GM23248 (cell line): ENCODE measurements at regions not wholly inside any gene's neighbourhood (a gene's known extent, or its start where the extent isn't known, plus 50 kb on each side); places are given as distances from the start of the nearest gene placed in this dataset.

Experiments
- DNase-seq: peaks from one replicate; pipeline ENCODE4 v3.0.0-alpha.2; 2015
- H2AFZ ChIP-seq: fragments of 200-600 bp; sonication (generic); 2 replicates; pipeline ENCODE4 v1.6.1; 2016; ENCODE audit warnings: antibody characterized with exemption
- H3F3A ChIP-seq: fragments of 200-600 bp; sonication (generic); 2 replicates; pipeline ENCODE4 v1.6.1; 2016; ENCODE audit warnings: mild to moderate bottlenecking, antibody characterized with exemption, mixed run types; ENCODE audit not compliant: insufficient read depth
- H3K27ac ChIP-seq: fragments of 200-600 bp; sonication (generic); 2 replicates; pipeline ENCODE4 v1.5.1; 2016; ENCODE audit warnings: mild to moderate bottlenecking
- H3K27me3 ChIP-seq: fragments of 200-600 bp; sonication (generic); replicated peaks from 2 replicates; pipeline ENCODE4 v1.6.1; 2016; ENCODE audit warnings: mild to moderate bottlenecking; ENCODE audit not compliant: insufficient read depth
- H3K36me3 ChIP-seq: fragments of 200-600 bp; sonication (generic); 2 replicates; pipeline ENCODE4 v1.6.1; 2016; ENCODE audit warnings: low read depth, mild to moderate bottlenecking
- H3K4me1 ChIP-seq: fragments of 200-600 bp; sonication (generic); 2 replicates; pipeline ENCODE4 v1.6.1; 2016; ENCODE audit warnings: mild to moderate bottlenecking; ENCODE audit not compliant: insufficient read depth
- H3K4me2 ChIP-seq: fragments of 200-600 bp; sonication (generic); one replicate; pipeline ENCODE4 v1.6.1; 2016; ENCODE audit warnings: mild to moderate bottlenecking; ENCODE audit not compliant: unreplicated experiment
- H3K4me3 ChIP-seq: fragments of 200-600 bp; sonication (generic); 2 replicates; pipeline ENCODE4 v1.5.1; 2016; ENCODE audit warnings: mild to moderate bottlenecking
- H3K79me2 ChIP-seq: fragments of 200-600 bp; sonication (generic); 2 replicates; pipeline ENCODE4 v1.6.1; 2016; ENCODE audit warnings: mild to moderate bottlenecking; ENCODE audit not compliant: insufficient read depth
- H3K9ac ChIP-seq: fragments of 200-600 bp; sonication (generic); 2 replicates; pipeline ENCODE4 v1.6.1; 2016; ENCODE audit warnings: mild to moderate bottlenecking
- H3K9me2 ChIP-seq: fragments of 200-600 bp; sonication (generic); 2 replicates; pipeline ENCODE4 v1.6.1; 2016; ENCODE audit warnings: mixed run types, mild to moderate bottlenecking, moderate library complexity; ENCODE audit not compliant: insufficient read depth
- H3K9me3 ChIP-seq: fragments of 200-600 bp; sonication (generic); one replicate; pipeline ENCODE4 v1.6.1; 2017; ENCODE audit warnings: low read depth
- H4K20me1 ChIP-seq: fragments of 200-600 bp; sonication (generic); 2 replicates; pipeline ENCODE4 v1.6.0; 2016; ENCODE audit not compliant: insufficient read depth
- EZH2 ChIP-seq: fragments of 200-600 bp; sonication (generic); IDR thresholded peaks from 2 replicates; pipeline ENCODE4 v1.6.1; 2018; ENCODE audit warnings: antibody characterized with exemption, mild to moderate bottlenecking; ENCODE audit not compliant: insufficient read depth, poor library complexity, severe bottlenecking
- EZH2phosphoT487 ChIP-seq: fragments of 200-600 bp; sonication (generic); IDR thresholded peaks from 2 replicates; pipeline ENCODE4 v1.6.1; 2018; ENCODE audit warnings: antibody characterized with exemption, moderate library complexity, mild to moderate bottlenecking, low read depth; ENCODE audit not compliant: insufficient read depth
- WGBS, 2 experiments: methylation state at CpG; one replicate each; pipeline ENCODE4 v1.1.6; 2015 to 2017; ENCODE audit warnings: low lambda C conversion rate in 2 of 2, low coverage in 1 of 2; ENCODE audit errors: missing lambda C conversion rate in 2 of 2; 5-methylcytosine and 5-hydroxymethylcytosine counted together
- in situ Hi-C: fragments of 300-500 bp; cut with MboI; formaldehyde crosslinking; loops from 2 replicates; pipeline ENCODE4 v1.15.0; 2020

- Histone ChIP-seq H3K9me2 (no peaks in the 10 kb centered on the region), H3K9me3 (no peaks in the 10 kb centered on the region), H3K9ac (no peak overlapping the region), H3K79me2 (no peaks in the 10 kb centered on the region), H3K27ac (no peak overlapping the region), H3K4me2 (no peak overlapping the region), H3K36me3 (no peaks in the 10 kb centered on the region), H3K27me3 (no peaks in the 10 kb centered on the region), H3F3A (peaks cover 4% of the 10 kb centered on the region; the same call in 1 of the 2 replicates), H3K4me1 (peaks cover 10% of the 10 kb centered on the region), H4K20me1 (no peaks in the 10 kb centered on the region), H3K4me3 (no peak overlapping the region), H2AFZ (no peak overlapping the region)
- DNase-seq = peak; percentile 57
- in situ Hi-C loops = no loop called here
- whole genome bisulfite sequencing, 2 experiments = 86 to 87% methylated on average over 8 of the region's 8 CpGs
- TF ChIP-seq EZH2 (no peak), EZH2phosphoT487 (no peak)
Measured at GRCh38 chr1:184827600-184828368, 73.1 kb upstream of the EDEM3 start.

GRCh38 chr1:184826001-184826400 is 71.3 kb upstream of the EDEM3 start:
- H3K4me1 ChIP-seq = peaks cover 10% of the 10 kb centered on the region
- TF ChIP-seq EZH2phosphoT487 (no peak), EZH2 (no peak)
- no peaks in the 10 kb centered on the region for H3K79me2 ChIP-seq
- in situ Hi-C loops = no loop called here
- no peaks in the 10 kb centered on the region for H3K27me3 ChIP-seq
- no peak overlapping the region for H3K4me3 ChIP-seq
- no peak for DNase-seq
- H3F3A ChIP-seq = peaks cover 4% of the 10 kb centered on the region; the same call in 1 of the 2 replicates
- H3K9me3 ChIP-seq = no peaks in the 10 kb centered on the region
- peaks cover 6% of the 10 kb centered on the region; the same call in 1 of the 2 replicates for H3K36me3 ChIP-seq
- H4K20me1 ChIP-seq = no peaks in the 10 kb centered on the region
- 76 to 81% methylated on average over 5 of the region's 5 CpGs for WGBS, 2 experiments
- no peak overlapping the region for H3K27ac ChIP-seq
- H3K9ac ChIP-seq = no peak overlapping the region
- H3K9me2 ChIP-seq = no peaks in the 10 kb centered on the region
- no peak overlapping the region for H3K4me2 ChIP-seq
- H2AFZ ChIP-seq = no peak overlapping the region

GRCh38 chr1:184825571-184825970 is 70.9 kb upstream of the EDEM3 start:
- Histone ChIP-seq H3K27ac (no peak overlapping the region), H4K20me1 (no peaks in the 10 kb centered on the region), H3F3A (peaks cover 4% of the 10 kb centered on the region; the same call in 1 of the 2 replicates), H3K4me3 (no peak overlapping the region), H3K9ac (no peak overlapping the region), H3K9me3 (no peaks in the 10 kb centered on the region), H3K4me2 (no peak overlapping the region), H3K9me2 (no peaks in the 10 kb centered on the region), H3K4me1 (peaks cover 10% of the 10 kb centered on the region), H3K36me3 (peaks cover 8% of the 10 kb centered on the region; the same call in 1 of the 2 replicates), H2AFZ (no peak overlapping the region), H3K27me3 (no peaks in the 10 kb centered on the region), H3K79me2 (no peaks in the 10 kb centered on the region)
- TF ChIP-seq EZH2phosphoT487 = no peak
- no peak for TF ChIP-seq EZH2
- DNase-seq = no peak
- in situ Hi-C loops = no loop called here
- 45 to 71% methylated on average over 1 of the region's 1 CpG for WGBS, 2 experiments

GRCh38 chr1:184824691-184825323 is 70.1 kb upstream of the EDEM3 start:
- H3F3A ChIP-seq = peaks cover 4% of the 10 kb centered on the region; the same call in 1 of the 2 replicates
- 58 to 67% methylated on average over 3 of the region's 3 CpGs for WGBS, 2 experiments
- H3K27me3 ChIP-seq = no peaks in the 10 kb centered on the region
- H3K4me1 ChIP-seq = peaks cover 10% of the 10 kb centered on the region
- no peak for DNase-seq
- TF ChIP-seq EZH2phosphoT487 (no peak), EZH2 (no peak)
- no peaks in the 10 kb centered on the region for H3K79me2 ChIP-seq
- no peaks in the 10 kb centered on the region for H3K9me2 ChIP-seq
- H3K4me2 ChIP-seq = no peak overlapping the region
- no peak overlapping the region for H3K9ac ChIP-seq
- no peak overlapping the region for H2AFZ ChIP-seq
- no peak overlapping the region for H3K4me3 ChIP-seq
- H3K27ac ChIP-seq = no peak overlapping the region
- H3K36me3 ChIP-seq = peaks cover 8% of the 10 kb centered on the region; the same call in 1 of the 2 replicates
- H3K9me3 ChIP-seq = no peaks in the 10 kb centered on the region
- in situ Hi-C loops = loop anchor here (25.0 kb wide), 2 partner anchors 337 to 862 kb away; partner anchors contain the start of genes SWT1 and TRMT1L
- no peaks in the 10 kb centered on the region for H4K20me1 ChIP-seq
